ENCODE measurements at regions not wholly inside any gene's neighbourhood (a gene's known extent, or its start where the extent isn't known, plus 50 kb on each side); places are given as distances from the start of the nearest gene placed in this dataset.

GRCh38 chr22:44622147-44622427, 79.9 kb upstream of the PRR5 start:
- Histone ChIP-seq H3K27me3 (ENCODE audit: insufficient read depth) (no peaks in the 10 kb centered on the region), H3K79me2 (ENCODE audit: insufficient read depth) (no peaks in the 10 kb centered on the region), H4K20me1 (ENCODE audit: insufficient read depth) (no peaks in the 10 kb centered on the region), H3K9me3 (no peaks in the 10 kb centered on the region), H3K9me2 (no peaks in the 10 kb centered on the region), H3F3A (replicated peaks; ENCODE audit: insufficient read depth) (no peaks in the 10 kb centered on the region), H3K36me3 (replicated peaks in 1 of 2; ENCODE audit: control insufficient read depth in 1 of 2, insufficient read depth in 2 of 2, low read length in 1 of 2) (no peaks in the 10 kb centered on the region), H3K9ac (no peak overlapping the region), H3K4me3 (ENCODE audit: low read depth in 2 of 2, low read length in 1 of 2) (no peak overlapping the region), H3K4me1 (ENCODE audit: control insufficient read depth in 1 of 2, insufficient read depth in 2 of 2, low read depth in 1 of 2, low read length in 1 of 2) (no peaks in the 10 kb centered on the region; a peak in 1 of 4 replicates), H3K27ac (ENCODE audit: low read depth in 2 of 2, low read length in 1 of 2) (no peak overlapping the region), H2AFZ (ENCODE audit: low read depth) (no peak overlapping the region), H3K4me2 (no peak overlapping the region)
- peak; percentile 66 for DNase-seq
- TF ChIP-seq RFX5 (IDR thresholded peaks at IDR 0.05; ENCODE audit: low read length) (peak; percentile 74; the same call in 1 of the 2 replicates), MEF2A (IDR thresholded peaks at IDR 0.05; ENCODE audit: borderline replicate concordance, low read depth) (no peak)
- POLR2A ChIA-PET, result no interaction called here
- CTCF ChIA-PET, result interaction anchor here (6.8 to 8.3 kb wide), 2 partner anchors 537 to 629 kb away, joined by 121 to 126 read pairs; no protein-coding TSS in a partner anchor
- WGBS (ENCODE audit: low lambda C conversion rate), result 6% methylated on average over 4 of the region's 8 CpGs

- no peaks in the 10 kb centered on the region for H3K36me3 ChIP-seq (replicated peaks in 1 of 2; ENCODE audit: control insufficient read depth in 1 of 2, insufficient read depth in 2 of 2, low read length in 1 of 2)
- ChIA-PET POLR2A (no interaction called here), CTCF (interaction anchor here (6.8 to 8.3 kb wide), 2 partner anchors 536 to 629 kb away, joined by 121 to 126 read pairs; no protein-coding TSS in a partner anchor)
- H3K79me2 ChIP-seq (ENCODE audit: insufficient read depth), result no peaks in the 10 kb centered on the region
- WGBS (ENCODE audit: low lambda C conversion rate), result 74% methylated on average over 18 of the region's 21 CpGs
- TF ChIP-seq FOSL2 (IDR thresholded peaks at IDR 0.05; ENCODE audit: borderline replicate concordance, low read depth) (no peak), USF2 (IDR thresholded peaks at IDR 0.05; ENCODE audit: borderline replicate concordance, low read depth, low read length) (no peak), REST (IDR thresholded peaks at IDR 0.05; ENCODE audit: low read depth, low read length) (no peak), ZBTB33 (IDR thresholded peaks at IDR 0.05; ENCODE audit: borderline replicate concordance, low read depth) (no peak), JUND (IDR thresholded peaks at IDR 0.05) (no peak), MXI1 (IDR thresholded peaks at IDR 0.05; ENCODE audit: low read depth, low read length) (no peak), RAD21 (IDR thresholded peaks at IDR 0.05; ENCODE audit: low read length) (no peak), SIN3A (IDR thresholded peaks at IDR 0.05; ENCODE audit: borderline replicate concordance, low read depth, low read length) (no peak)
- TF ChIP-seq, protein P1, sequence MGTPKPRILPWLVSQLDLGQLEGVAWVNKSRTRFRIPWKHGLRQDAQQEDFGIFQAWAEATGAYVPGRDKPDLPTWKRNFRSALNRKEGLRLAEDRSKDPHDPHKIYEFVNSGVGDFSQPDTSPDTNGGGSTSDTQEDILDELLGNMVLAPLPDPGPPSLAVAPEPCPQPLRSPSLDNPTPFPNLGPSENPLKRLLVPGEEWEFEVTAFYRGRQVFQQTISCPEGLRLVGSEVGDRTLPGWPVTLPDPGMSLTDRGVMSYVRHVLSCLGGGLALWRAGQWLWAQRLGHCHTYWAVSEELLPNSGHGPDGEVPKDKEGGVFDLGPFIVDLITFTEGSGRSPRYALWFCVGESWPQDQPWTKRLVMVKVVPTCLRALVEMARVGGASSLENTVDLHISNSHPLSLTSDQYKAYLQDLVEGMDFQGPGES (IDR thresholded peaks at IDR 0.05; ENCODE audit: low read depth, low read length), result no peak
- H3K9ac ChIP-seq, result no peak overlapping the region
- H3F3A ChIP-seq (replicated peaks; ENCODE audit: insufficient read depth), result no peaks in the 10 kb centered on the region
- no peak overlapping the region for H3K4me3 ChIP-seq (ENCODE audit: low read depth in 2 of 2, low read length in 1 of 2)
- H3K9me3 ChIP-seq, result no peaks in the 10 kb centered on the region
- no peak overlapping the region for H3K27ac ChIP-seq (ENCODE audit: low read depth in 2 of 2, low read length in 1 of 2)
- H3K9me2 ChIP-seq, result no peaks in the 10 kb centered on the region
- no peaks in the 10 kb centered on the region for H4K20me1 ChIP-seq (ENCODE audit: insufficient read depth)
- DNase-seq, result peak; percentile 34
- no peak overlapping the region for H3K4me2 ChIP-seq
- H2AFZ ChIP-seq (ENCODE audit: low read depth), result no peak overlapping the region
- H3K4me1 ChIP-seq (ENCODE audit: control insufficient read depth in 1 of 2, insufficient read depth in 2 of 2, low read depth in 1 of 2, low read length in 1 of 2), result no peaks in the 10 kb centered on the region; a peak in 1 of 4 replicates
- H3K27me3 ChIP-seq (ENCODE audit: insufficient read depth), result no peaks in the 10 kb centered on the region
Measured at GRCh38 chr22:44621401-44622146, 80.4 kb upstream of the PRR5 start.
